ENCODE measurements at regions not wholly inside any gene's neighbourhood (a gene's known extent, or its start where the extent isn't known, plus 50 kb on each side); places are given as distances from the start of the nearest gene placed in this dataset.

GRCh38 chr9:114733816-114734215 is 51.8 kb upstream of the TEX48 start:
- intact Hi-C loops (cut with DNase I), result loop anchor here in 1 of 2 donors (10.0 kb wide), 1 partner anchor 181 kb away; no protein-coding TSS in a partner anchor
- no peak for DNase-seq
- no peak for ATAC-seq

- no peak for DNase-seq
- ATAC-seq, result no peak
- intact Hi-C loops (cut with DNase I), result loop anchor here in 1 of 2 donors (10.0 kb wide), 1 partner anchor 182 kb away; no protein-coding TSS in a partner anchor
Measured at GRCh38 chr9:114732823-114733222, 50.8 kb upstream of the TEX48 start.
